ENCODE measurements at regions not wholly inside any gene's neighbourhood (a gene's known extent, or its start where the extent isn't known, plus 50 kb on each side); places are given as distances from the start of the nearest gene placed in this dataset.
A peak's percentile ranks its signal among the peaks of the same experiment; 100 is the strongest.

- no peak for DNase-seq
Measured at GRCh38 chr6:9566096-9566495, 848.8 kb downstream of the TFAP2A start.

- DNase-seq, result no peak
Measured at GRCh38 chr6:9564021-9564420, 850.9 kb downstream of the TFAP2A start.

GRCh38 chr6:9563568-9563967 lies 851.3 kb downstream of the TFAP2A start:
- no peak for DNase-seq

- no peak for DNase-seq
Measured at GRCh38 chr6:9554806-9555205, 860.1 kb downstream of the TFAP2A start.

- no peak for DNase-seq
Measured at GRCh38 chr6:9554323-9554722, 860.6 kb downstream of the TFAP2A start.

- DNase-seq, result no peak
Measured at GRCh38 chr6:9553002-9553401, 861.9 kb downstream of the TFAP2A start.

GRCh38 chr6:9543649-9544048 lies 871.2 kb downstream of the TFAP2A start:
- no peak for DNase-seq

GRCh38 chr6:9540534-9541126 lies 874.2 kb downstream of the TFAP2A start:
- DNase-seq, result peak; percentile 58

GRCh38 chr6:9540126-9540525 lies 874.7 kb downstream of the TFAP2A start:
- peak; percentile 46 for DNase-seq

GRCh38 chr6:9539231-9539755 lies 875.6 kb downstream of the TFAP2A start:
- no peak for DNase-seq

GRCh38 chr6:9537381-9537780 lies 877.5 kb downstream of the TFAP2A start:
- DNase-seq, result no peak

- DNase-seq, result no peak
Measured at GRCh38 chr6:9535106-9535505, 879.8 kb downstream of the TFAP2A start.

- DNase-seq, result no peak
Measured at GRCh38 chr6:9532621-9533557, 882.0 kb downstream of the TFAP2A start.

GRCh38 chr6:9527679-9528286 lies 887.1 kb downstream of the TFAP2A start:
- peak; percentile 30 for DNase-seq

GRCh38 chr6:9523462-9523861 lies 891.4 kb downstream of the TFAP2A start:
- DNase-seq, result no peak

- no peak for DNase-seq
Measured at GRCh38 chr6:9522101-9522500, 892.8 kb downstream of the TFAP2A start.

GRCh38 chr6:9521152-9521530 lies 893.7 kb downstream of the TFAP2A start:
- DNase-seq, result no peak

- no peak for DNase-seq
Measured at GRCh38 chr6:9520417-9521151, 894.3 kb downstream of the TFAP2A start.

- no peak for DNase-seq
Measured at GRCh38 chr6:9518431-9518830, 896.4 kb downstream of the TFAP2A start.

GRCh38 chr6:9517806-9518205 lies 897.1 kb downstream of the TFAP2A start:
- DNase-seq, result no peak

GRCh38 chr6:9515633-9516606 lies 899.0 kb downstream of the TFAP2A start:
- no peak for DNase-seq

- DNase-seq, result no peak
Measured at GRCh38 chr6:9514146-9514545, 900.7 kb downstream of the TFAP2A start.

Data from COR-L47 (cell line).